ENCODE measurements at regions not wholly inside any gene's neighbourhood (a gene's known extent, or its start where the extent isn't known, plus 50 kb on each side); places are given as distances from the start of the nearest gene placed in this dataset.

DNA sequence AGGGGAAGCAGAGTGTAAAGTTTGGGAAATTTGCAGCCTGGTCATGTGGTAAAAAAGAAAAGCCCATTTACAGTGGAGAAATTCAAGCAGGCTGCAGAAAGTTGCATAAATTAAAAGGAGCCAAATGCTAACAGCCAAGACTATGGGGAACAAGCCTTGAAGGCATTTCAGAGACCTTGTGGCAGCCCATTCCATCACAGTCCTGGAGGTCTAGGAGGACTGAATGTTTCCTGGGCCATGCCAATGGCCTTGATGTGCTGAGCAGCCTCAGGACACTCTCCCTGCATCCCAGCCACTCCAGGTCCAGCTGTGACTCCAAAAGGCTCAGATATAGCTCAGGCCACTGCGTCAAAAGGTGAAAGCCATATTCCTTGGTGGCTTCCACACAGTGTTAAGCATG lies 1202.4 kb upstream of the ATXN8OS start:
- Histone ChIP-seq H3K79me2 (ENCODE audit: control insufficient read depth, insufficient read depth, low read length) (no peaks in the 10 kb centered on the region), H3K27ac (ENCODE audit: control insufficient read depth, insufficient read depth, low read length) (no peak overlapping the region), H3K36me3 (ENCODE audit: control insufficient read depth in 2 of 2, extremely low read depth in 1 of 2, insufficient read depth in 2 of 2, low read length in 2 of 2) (no peaks in the 10 kb centered on the region), H3K4me2 (ENCODE audit: control insufficient read depth, extremely low read depth, insufficient read depth, low read depth, low read length) (no peak overlapping the region), H3K9me1 (ENCODE audit: control insufficient read depth, extremely low read depth, insufficient read depth, low read length) (no peaks in the 10 kb centered on the region), H3K4me3 (ENCODE audit: control insufficient read depth in 2 of 3, extremely low read depth in 1 of 3, insufficient read depth in 2 of 3, low read depth in 1 of 3, low read length in 3 of 3) (no peak overlapping the region), H3K9me3 (ENCODE audit: control insufficient read depth, low read depth, low read length) (no peaks in the 10 kb centered on the region), H3K27me3 (ENCODE audit: control insufficient read depth, extremely low read depth, insufficient read depth, low read length) (no peaks in the 10 kb centered on the region), H3K9ac (ENCODE audit: control insufficient read depth, extremely low read depth, insufficient read depth, low read length) (no peak overlapping the region), H2AFZ (ENCODE audit: control insufficient read depth, low read length) (no peak overlapping the region), H3K4me1 (ENCODE audit: control insufficient read depth, extremely low read depth, insufficient read depth, low read length) (no peaks in the 10 kb centered on the region), H4K20me1 (ENCODE audit: control insufficient read depth, extremely low read depth, insufficient read depth, low read length) (no peaks in the 10 kb centered on the region)
- DNase-seq (ENCODE audit: low read depth, low spot score) (no peak), FAIRE-seq (no peak)
- TF ChIP-seq EZH2 (IDR thresholded peaks at IDR 0.05; ENCODE audit: low read length), result no peak
- TF ChIP-seq, protein P1, sequence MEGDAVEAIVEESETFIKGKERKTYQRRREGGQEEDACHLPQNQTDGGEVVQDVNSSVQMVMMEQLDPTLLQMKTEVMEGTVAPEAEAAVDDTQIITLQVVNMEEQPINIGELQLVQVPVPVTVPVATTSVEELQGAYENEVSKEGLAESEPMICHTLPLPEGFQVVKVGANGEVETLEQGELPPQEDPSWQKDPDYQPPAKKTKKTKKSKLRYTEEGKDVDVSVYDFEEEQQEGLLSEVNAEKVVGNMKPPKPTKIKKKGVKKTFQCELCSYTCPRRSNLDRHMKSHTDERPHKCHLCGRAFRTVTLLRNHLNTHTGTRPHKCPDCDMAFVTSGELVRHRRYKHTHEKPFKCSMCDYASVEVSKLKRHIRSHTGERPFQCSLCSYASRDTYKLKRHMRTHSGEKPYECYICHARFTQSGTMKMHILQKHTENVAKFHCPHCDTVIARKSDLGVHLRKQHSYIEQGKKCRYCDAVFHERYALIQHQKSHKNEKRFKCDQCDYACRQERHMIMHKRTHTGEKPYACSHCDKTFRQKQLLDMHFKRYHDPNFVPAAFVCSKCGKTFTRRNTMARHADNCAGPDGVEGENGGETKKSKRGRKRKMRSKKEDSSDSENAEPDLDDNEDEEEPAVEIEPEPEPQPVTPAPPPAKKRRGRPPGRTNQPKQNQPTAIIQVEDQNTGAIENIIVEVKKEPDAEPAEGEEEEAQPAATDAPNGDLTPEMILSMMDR (optimal IDR thresholded peaks at IDR 0.05 in 1 of 3, IDR thresholded peaks at IDR 0.05 in 1 of 3, conservative IDR thresholded peaks at IDR 0.05 in 1 of 3; ENCODE audit: extremely low read depth in 1 of 3, insufficient read depth in 2 of 3, low read length in 3 of 3), result no peak
- dilution Hi-C loops (cut with MboI; ENCODE audit: extremely low pct_ligation_motif_present, low sequenced_read_pairs), result no loop called here

DNA sequence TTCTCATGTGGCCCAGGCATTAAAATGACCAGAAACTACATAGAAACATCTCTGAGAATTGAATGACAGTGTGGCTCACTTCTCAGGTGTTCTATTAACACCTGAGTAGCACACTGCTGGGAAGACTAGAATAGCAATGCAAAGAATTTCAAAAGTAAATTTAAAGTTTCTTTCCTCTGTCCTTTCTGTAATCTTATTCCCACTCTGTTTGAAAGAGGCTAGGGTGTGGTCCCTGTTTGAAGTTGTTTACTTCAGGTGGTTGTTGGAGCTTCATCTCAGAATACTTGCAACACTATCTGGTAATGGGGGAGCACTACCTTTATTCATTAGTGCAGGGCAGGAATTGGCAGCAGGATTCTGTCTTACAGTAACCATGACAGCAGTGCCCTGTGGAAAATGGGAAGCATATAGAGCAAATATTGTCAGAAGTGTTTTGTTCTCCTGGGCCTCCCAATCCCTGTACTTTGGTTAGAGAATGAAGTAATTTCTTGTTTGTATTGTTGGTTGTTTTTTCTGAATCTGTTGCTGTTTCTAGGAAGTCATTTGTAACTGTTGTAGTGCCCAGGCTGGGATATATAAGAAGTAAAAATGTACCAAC lies 1210.2 kb upstream of the ATXN8OS start:
- H3K9ac ChIP-seq (ENCODE audit: control insufficient read depth, extremely low read depth, insufficient read depth, low read length), result no peak overlapping the region
- no peaks in the 10 kb centered on the region for H3K4me1 ChIP-seq (ENCODE audit: control insufficient read depth, extremely low read depth, insufficient read depth, low read length)
- FAIRE-seq (no peak), DNase-seq (ENCODE audit: low read depth, low spot score) (no peak)
- H3K4me3 ChIP-seq (ENCODE audit: control insufficient read depth in 2 of 3, extremely low read depth in 1 of 3, insufficient read depth in 2 of 3, low read depth in 1 of 3, low read length in 3 of 3), result no peak overlapping the region
- H3K27me3 ChIP-seq (ENCODE audit: control insufficient read depth, extremely low read depth, insufficient read depth, low read length), result no peaks in the 10 kb centered on the region
- H3K9me3 ChIP-seq (ENCODE audit: control insufficient read depth, low read depth, low read length), result no peaks in the 10 kb centered on the region
- no peaks in the 10 kb centered on the region for H4K20me1 ChIP-seq (ENCODE audit: control insufficient read depth, extremely low read depth, insufficient read depth, low read length)
- H3K79me2 ChIP-seq (ENCODE audit: control insufficient read depth, insufficient read depth, low read length), result no peaks in the 10 kb centered on the region
- no peaks in the 10 kb centered on the region for H3K36me3 ChIP-seq (ENCODE audit: control insufficient read depth in 2 of 2, extremely low read depth in 1 of 2, insufficient read depth in 2 of 2, low read length in 2 of 2)
- dilution Hi-C loops (cut with MboI; ENCODE audit: extremely low pct_ligation_motif_present, low sequenced_read_pairs), result no loop called here
- no peaks in the 10 kb centered on the region for H3K9me1 ChIP-seq (ENCODE audit: control insufficient read depth, extremely low read depth, insufficient read depth, low read length)
- no peak overlapping the region for H2AFZ ChIP-seq (ENCODE audit: control insufficient read depth, low read length)
- no peak for TF ChIP-seq EZH2 (IDR thresholded peaks at IDR 0.05; ENCODE audit: low read length)
- TF ChIP-seq, protein P1 (optimal IDR thresholded peaks at IDR 0.05 in 1 of 3, IDR thresholded peaks at IDR 0.05 in 1 of 3, conservative IDR thresholded peaks at IDR 0.05 in 1 of 3; ENCODE audit: extremely low read depth in 1 of 3, insufficient read depth in 2 of 3, low read length in 3 of 3), result no peak
- no peak overlapping the region for H3K4me2 ChIP-seq (ENCODE audit: control insufficient read depth, extremely low read depth, insufficient read depth, low read depth, low read length)
- H3K27ac ChIP-seq (ENCODE audit: control insufficient read depth, insufficient read depth, low read length), result no peak overlapping the region

Data from keratinocyte (primary cell).